ENCODE measurements at regions not wholly inside any gene's neighbourhood (a gene's known extent, or its start where the extent isn't known, plus 50 kb on each side); places are given as distances from the start of the nearest gene placed in this dataset.

DNA sequence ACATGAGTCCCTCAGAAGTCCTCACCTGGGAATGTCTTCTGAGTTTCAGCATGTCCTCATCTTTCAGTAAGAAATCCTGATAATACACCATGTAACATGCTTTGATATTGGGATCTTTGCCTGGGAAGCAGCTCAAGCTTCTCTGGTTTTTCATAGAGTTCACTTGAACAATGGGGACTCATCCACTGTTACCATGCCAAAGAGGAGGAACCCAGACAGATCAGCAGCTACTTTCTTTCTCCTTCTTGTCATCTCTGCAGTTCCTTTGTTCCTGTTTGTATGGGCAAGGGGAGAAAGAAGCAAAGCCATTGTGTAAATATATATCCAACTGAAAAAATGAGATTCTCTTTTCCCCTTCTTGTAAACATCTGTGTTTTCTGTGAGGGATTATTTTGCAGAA, 450.6 kb upstream of the HS3ST5 start:
- no TSS peak for BruUV-seq (replicated peaks)
- Mint-ChIP-seq H3K4me1 (ENCODE audit: insufficient read depth, unreplicated experiment) (no peaks in the 10 kb centered on the region), H3K27me3 (ENCODE audit: insufficient read depth, unreplicated experiment) (no peaks in the 10 kb centered on the region), H3K4me3 (ENCODE audit: unreplicated experiment) (no peak overlapping the region), H3K27ac (ENCODE audit: low read depth, unreplicated experiment) (no peak overlapping the region), H3K9me3 (ENCODE audit: unreplicated experiment) (no peaks in the 10 kb centered on the region), H3K36me3 (ENCODE audit: insufficient read depth, unreplicated experiment) (no peaks in the 10 kb centered on the region)
- POLR2A ChIA-PET: no interaction called here
- CTCF ChIA-PET: interaction anchor here (0.6 kb wide), 1 partner anchor 105 kb away, joined by 3 read pairs; no protein-coding TSS in a partner anchor
- intact Hi-C loops (cut with micrococcal nuclease): no loop called here
- DNase-seq (ENCODE audit: unreplicated experiment): no peak
- TF ChIP-seq, protein P1, sequence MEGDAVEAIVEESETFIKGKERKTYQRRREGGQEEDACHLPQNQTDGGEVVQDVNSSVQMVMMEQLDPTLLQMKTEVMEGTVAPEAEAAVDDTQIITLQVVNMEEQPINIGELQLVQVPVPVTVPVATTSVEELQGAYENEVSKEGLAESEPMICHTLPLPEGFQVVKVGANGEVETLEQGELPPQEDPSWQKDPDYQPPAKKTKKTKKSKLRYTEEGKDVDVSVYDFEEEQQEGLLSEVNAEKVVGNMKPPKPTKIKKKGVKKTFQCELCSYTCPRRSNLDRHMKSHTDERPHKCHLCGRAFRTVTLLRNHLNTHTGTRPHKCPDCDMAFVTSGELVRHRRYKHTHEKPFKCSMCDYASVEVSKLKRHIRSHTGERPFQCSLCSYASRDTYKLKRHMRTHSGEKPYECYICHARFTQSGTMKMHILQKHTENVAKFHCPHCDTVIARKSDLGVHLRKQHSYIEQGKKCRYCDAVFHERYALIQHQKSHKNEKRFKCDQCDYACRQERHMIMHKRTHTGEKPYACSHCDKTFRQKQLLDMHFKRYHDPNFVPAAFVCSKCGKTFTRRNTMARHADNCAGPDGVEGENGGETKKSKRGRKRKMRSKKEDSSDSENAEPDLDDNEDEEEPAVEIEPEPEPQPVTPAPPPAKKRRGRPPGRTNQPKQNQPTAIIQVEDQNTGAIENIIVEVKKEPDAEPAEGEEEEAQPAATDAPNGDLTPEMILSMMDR (IDR thresholded peaks at IDR 0.05; ENCODE audit: unreplicated experiment): no peak

DNA sequence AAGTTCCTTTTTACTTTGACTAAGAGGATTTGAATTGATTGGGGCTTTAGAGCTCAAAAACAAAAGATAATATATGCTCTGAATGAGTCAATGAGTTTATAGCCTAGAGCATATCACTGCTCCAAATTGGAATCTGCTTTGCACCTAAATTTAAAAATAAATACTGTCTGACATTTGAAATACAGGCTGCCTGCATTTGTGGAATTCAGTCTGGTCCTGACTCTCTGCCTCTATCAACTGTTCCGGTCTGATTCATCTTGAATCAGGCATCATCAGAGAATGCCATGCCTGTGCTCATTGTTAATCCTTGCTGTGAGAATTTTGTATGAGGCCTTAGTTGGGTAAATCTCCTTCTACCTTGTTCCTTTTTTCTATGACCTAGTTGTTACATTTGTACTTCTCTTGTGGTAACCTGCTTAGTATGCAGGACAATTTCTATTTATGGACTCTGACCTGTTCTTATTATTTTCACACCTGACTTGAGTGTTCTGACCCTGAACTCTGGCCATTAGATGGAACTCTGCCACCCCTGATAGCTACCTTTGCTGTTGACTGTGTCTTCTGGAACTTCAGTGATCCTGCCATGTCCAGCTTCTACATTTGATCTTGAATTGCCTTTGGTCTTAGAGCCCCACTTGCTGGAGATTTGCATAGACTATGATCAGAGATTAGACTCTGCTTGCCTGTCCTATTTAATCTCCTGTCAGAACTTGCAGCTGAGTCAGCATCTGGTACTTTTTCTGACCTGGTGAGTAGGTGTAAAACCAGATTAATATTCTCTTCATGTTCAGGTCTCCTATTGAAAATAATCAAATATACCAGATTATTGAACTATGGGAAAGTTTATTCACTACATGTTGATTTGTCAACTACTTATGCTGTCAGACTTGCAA, 442.7 kb upstream of the HS3ST5 start:
- BruUV-seq (replicated peaks): no TSS peak
- intact Hi-C loops (cut with micrococcal nuclease): no loop called here
- Mint-ChIP-seq H3K27me3 (ENCODE audit: insufficient read depth, unreplicated experiment) (no peaks in the 10 kb centered on the region), H3K4me3 (ENCODE audit: unreplicated experiment) (no peak overlapping the region), H3K27ac (ENCODE audit: low read depth, unreplicated experiment) (no peak overlapping the region), H3K9me3 (ENCODE audit: unreplicated experiment) (peaks cover 8% of the 10 kb centered on the region), H3K4me1 (ENCODE audit: insufficient read depth, unreplicated experiment) (no peaks in the 10 kb centered on the region), H3K36me3 (ENCODE audit: insufficient read depth, unreplicated experiment) (no peaks in the 10 kb centered on the region)
- no peak for DNase-seq (ENCODE audit: unreplicated experiment)
- TF ChIP-seq, protein P1 (IDR thresholded peaks at IDR 0.05; ENCODE audit: unreplicated experiment): no peak
- ChIA-PET POLR2A (no interaction called here), CTCF (interaction anchor here (0.6 to 0.7 kb wide), 2 partner anchors 126 to 1198 kb away, joined by 3 read pairs; no protein-coding TSS in a partner anchor)

DNA sequence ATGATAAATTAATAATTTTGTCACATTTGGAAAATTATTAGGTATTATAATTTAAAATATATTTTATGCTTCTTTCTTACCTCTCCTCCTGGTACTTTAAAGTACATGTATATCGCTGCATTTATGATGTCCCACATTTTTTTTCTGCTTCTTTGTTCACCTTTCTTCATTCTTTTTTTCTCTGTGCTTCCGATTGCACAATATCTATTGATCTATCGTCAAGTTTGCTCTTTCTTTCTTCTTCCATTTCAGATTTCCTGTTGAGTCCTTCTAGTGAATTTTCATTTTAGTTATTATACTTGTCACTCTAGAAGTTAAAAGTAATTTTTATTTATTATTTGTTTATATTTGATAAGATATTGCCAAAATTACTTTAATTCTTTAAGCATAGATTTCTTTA, 441.0 kb upstream of the HS3ST5 start:
- no peaks in the 10 kb centered on the region for H3K4me1 Mint-ChIP-seq (ENCODE audit: insufficient read depth, unreplicated experiment)
- POLR2A ChIA-PET: no interaction called here
- no peaks in the 10 kb centered on the region for H3K36me3 Mint-ChIP-seq (ENCODE audit: insufficient read depth, unreplicated experiment)
- H3K27me3 Mint-ChIP-seq (ENCODE audit: insufficient read depth, unreplicated experiment): no peaks in the 10 kb centered on the region
- no TSS peak for BruUV-seq (replicated peaks)
- H3K9me3 Mint-ChIP-seq (ENCODE audit: unreplicated experiment): peaks cover 8% of the 10 kb centered on the region
- TF ChIP-seq, protein P1 (IDR thresholded peaks at IDR 0.05; ENCODE audit: unreplicated experiment): no peak
- no peak overlapping the region for H3K4me3 Mint-ChIP-seq (ENCODE audit: unreplicated experiment)
- CTCF ChIA-PET: no interaction called here
- no peak overlapping the region for H3K27ac Mint-ChIP-seq (ENCODE audit: low read depth, unreplicated experiment)
- DNase-seq (ENCODE audit: unreplicated experiment): no peak
- intact Hi-C loops (cut with micrococcal nuclease): no loop called here

DNA sequence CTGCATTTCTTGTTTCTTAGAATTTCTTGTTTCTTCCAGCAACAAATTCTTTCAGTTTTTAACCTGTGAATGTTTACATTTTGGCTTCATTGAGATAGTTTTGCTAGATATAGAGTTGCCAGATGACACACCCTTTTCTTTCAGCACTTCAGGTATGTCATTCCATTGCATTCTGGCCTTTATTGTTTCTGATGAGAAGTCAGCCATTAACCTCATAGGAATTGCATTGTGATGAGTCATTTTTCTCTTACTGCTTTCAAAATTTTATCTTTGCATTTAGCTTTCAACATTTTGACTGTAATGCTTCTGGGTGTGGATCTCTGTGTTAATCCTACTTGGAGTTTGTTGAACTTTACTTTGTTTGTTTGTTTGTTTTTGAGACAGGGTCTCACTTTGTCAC, 440.3 kb upstream of the HS3ST5 start:
- Mint-ChIP-seq H3K9me3 (ENCODE audit: unreplicated experiment) (peaks cover 8% of the 10 kb centered on the region), H3K4me1 (ENCODE audit: insufficient read depth, unreplicated experiment) (no peaks in the 10 kb centered on the region), H3K27me3 (ENCODE audit: insufficient read depth, unreplicated experiment) (no peaks in the 10 kb centered on the region), H3K27ac (ENCODE audit: low read depth, unreplicated experiment) (no peak overlapping the region), H3K36me3 (ENCODE audit: insufficient read depth, unreplicated experiment) (peaks cover 5% of the 10 kb centered on the region), H3K4me3 (ENCODE audit: unreplicated experiment) (no peak overlapping the region)
- TF ChIP-seq, protein P1 (IDR thresholded peaks at IDR 0.05; ENCODE audit: unreplicated experiment): no peak
- intact Hi-C loops (cut with micrococcal nuclease): no loop called here
- DNase-seq (ENCODE audit: unreplicated experiment): peak; percentile 7
- ChIA-PET CTCF (no interaction called here), POLR2A (no interaction called here)
- no TSS peak for BruUV-seq (replicated peaks)

All from MCF 10A (cell line).